Ishikawa (cell line): ENCODE measurements at regions not wholly inside any gene's neighbourhood (a gene's known extent, or its start where the extent isn't known, plus 50 kb on each side); places are given as distances from the start of the nearest gene placed in this dataset.

Source experiments
- CEBPB ChIP-seq: IDR thresholded peaks from 2 replicates; pipeline ENCODE4 v1.6.1; 2012
- CREB1 ChIP-seq: IDR thresholded peaks from 2 replicates; pipeline ENCODE4 v1.6.1; 2012; ENCODE audit warnings: low read depth
- EGR1 ChIP-seq: IDR thresholded peaks from 2 replicates; pipeline ENCODE4 v1.6.1; 2012
- EP300 ChIP-seq: IDR thresholded peaks from 2 replicates; pipeline ENCODE4 v1.6.1; 2012; ENCODE audit warnings: borderline replicate concordance
- FOXM1 ChIP-seq: IDR thresholded peaks from 2 replicates; pipeline ENCODE4 v1.6.1; 2012; ENCODE audit warnings: low read depth, borderline replicate concordance
- NFIC ChIP-seq: IDR thresholded peaks from 2 replicates; pipeline ENCODE4 v1.6.1; 2012
- RAD21 ChIP-seq: IDR thresholded peaks from 2 replicates; pipeline ENCODE4 v1.6.1; 2012; ENCODE audit warnings: low read depth
- TAF1 ChIP-seq: IDR thresholded peaks from 2 replicates; pipeline ENCODE4 v1.6.1; 2012; ENCODE audit warnings: low read depth, mild to moderate bottlenecking
- TCF12 ChIP-seq: IDR thresholded peaks from 2 replicates; pipeline ENCODE4 v1.6.1; 2012; ENCODE audit warnings: low read depth
- TEAD4 ChIP-seq: IDR thresholded peaks from 2 replicates; pipeline ENCODE4 v1.6.1; 2012
- YY1 ChIP-seq: IDR thresholded peaks from 2 replicates; pipeline ENCODE4 v1.6.1; 2012; ENCODE audit warnings: low read depth
- ZBTB7A ChIP-seq: IDR thresholded peaks from 2 replicates; pipeline ENCODE4 v1.6.1; 2012; ENCODE audit warnings: low read depth
- TF ChIP-seq, protein P1 (sequence below): IDR thresholded peaks from 2 replicates; pipeline ENCODE4 v1.6.1; 2012; ENCODE audit warnings: low read depth, mild to moderate bottlenecking
- TF ChIP-seq, protein P2 (sequence below): IDR thresholded peaks from 2 replicates; pipeline ENCODE4 v1.6.1; 2012
- TF ChIP-seq, protein P3 (sequence below): IDR thresholded peaks from 2 replicates; pipeline ENCODE4 v1.6.1; 2012

DNA sequence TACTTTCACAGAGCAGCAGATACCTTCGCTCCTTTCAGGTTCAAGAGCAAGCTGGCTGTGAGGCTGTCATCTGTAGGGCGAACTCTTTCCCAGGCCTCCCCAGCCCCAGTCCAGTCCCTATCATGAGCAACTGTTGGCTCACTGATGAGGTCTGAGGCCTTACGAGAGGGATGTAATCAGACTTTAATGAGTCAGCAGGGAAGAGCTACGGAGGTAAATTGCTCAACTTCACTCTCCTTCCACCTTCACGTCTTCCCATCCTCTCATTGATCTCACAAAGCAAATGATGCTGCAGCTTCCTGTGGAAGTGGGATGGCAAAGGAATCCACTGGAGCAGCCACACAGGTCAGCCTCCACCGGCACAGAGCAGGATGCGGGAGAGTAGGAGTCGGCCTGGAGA, 130.7 kb upstream of the TBCA start:
- TF ChIP-seq, protein P1, sequence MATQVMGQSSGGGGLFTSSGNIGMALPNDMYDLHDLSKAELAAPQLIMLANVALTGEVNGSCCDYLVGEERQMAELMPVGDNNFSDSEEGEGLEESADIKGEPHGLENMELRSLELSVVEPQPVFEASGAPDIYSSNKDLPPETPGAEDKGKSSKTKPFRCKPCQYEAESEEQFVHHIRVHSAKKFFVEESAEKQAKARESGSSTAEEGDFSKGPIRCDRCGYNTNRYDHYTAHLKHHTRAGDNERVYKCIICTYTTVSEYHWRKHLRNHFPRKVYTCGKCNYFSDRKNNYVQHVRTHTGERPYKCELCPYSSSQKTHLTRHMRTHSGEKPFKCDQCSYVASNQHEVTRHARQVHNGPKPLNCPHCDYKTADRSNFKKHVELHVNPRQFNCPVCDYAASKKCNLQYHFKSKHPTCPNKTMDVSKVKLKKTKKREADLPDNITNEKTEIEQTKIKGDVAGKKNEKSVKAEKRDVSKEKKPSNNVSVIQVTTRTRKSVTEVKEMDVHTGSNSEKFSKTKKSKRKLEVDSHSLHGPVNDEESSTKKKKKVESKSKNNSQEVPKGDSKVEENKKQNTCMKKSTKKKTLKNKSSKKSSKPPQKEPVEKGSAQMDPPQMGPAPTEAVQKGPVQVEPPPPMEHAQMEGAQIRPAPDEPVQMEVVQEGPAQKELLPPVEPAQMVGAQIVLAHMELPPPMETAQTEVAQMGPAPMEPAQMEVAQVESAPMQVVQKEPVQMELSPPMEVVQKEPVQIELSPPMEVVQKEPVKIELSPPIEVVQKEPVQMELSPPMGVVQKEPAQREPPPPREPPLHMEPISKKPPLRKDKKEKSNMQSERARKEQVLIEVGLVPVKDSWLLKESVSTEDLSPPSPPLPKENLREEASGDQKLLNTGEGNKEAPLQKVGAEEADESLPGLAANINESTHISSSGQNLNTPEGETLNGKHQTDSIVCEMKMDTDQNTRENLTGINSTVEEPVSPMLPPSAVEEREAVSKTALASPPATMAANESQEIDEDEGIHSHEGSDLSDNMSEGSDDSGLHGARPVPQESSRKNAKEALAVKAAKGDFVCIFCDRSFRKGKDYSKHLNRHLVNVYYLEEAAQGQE: no peak
- no peak for TF ChIP-seq TEAD4
- no peak for TF ChIP-seq CEBPB
- no peak for TF ChIP-seq TCF12
- no peak for TF ChIP-seq RAD21
- TF ChIP-seq, protein P2, sequence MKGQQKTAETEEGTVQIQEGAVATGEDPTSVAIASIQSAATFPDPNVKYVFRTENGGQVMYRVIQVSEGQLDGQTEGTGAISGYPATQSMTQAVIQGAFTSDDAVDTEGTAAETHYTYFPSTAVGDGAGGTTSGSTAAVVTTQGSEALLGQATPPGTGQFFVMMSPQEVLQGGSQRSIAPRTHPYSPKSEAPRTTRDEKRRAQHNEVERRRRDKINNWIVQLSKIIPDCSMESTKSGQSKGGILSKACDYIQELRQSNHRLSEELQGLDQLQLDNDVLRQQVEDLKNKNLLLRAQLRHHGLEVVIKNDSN: no peak
- TF ChIP-seq FOXM1: no peak
- no peak for TF ChIP-seq TAF1
- TF ChIP-seq, protein P3, sequence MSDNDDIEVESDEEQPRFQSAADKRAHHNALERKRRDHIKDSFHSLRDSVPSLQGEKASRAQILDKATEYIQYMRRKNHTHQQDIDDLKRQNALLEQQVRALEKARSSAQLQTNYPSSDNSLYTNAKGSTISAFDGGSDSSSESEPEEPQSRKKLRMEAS: no peak
- no peak for TF ChIP-seq NFIC
- TF ChIP-seq YY1: no peak
- no peak for TF ChIP-seq EGR1
- TF ChIP-seq ZBTB7A: no peak
- no peak for TF ChIP-seq EP300
- TF ChIP-seq CREB1: no peak

DNA sequence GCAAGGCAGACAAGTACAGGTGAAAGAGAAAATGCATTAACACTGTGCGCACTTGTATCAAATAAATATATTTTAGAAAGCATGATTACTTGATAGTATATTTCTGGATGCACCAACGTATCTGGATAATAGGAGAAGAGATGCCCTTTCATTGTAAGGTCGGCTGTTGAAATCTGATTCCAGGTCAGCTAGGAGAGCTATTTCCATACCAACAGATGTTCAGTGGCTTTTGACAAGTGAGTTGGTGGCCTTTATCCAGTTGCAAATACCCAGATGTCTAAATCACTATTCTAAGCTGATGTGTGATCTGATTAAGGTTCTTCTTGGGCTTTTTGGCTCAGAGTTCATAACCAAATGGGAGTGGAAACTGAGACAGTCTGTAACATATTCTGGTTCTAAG, 128.2 kb upstream of the TBCA start:
- no peak for TF ChIP-seq EGR1
- no peak for TF ChIP-seq ZBTB7A
- TF ChIP-seq FOXM1: no peak
- TF ChIP-seq, protein P1: no peak
- TF ChIP-seq TAF1: no peak
- no peak for TF ChIP-seq EP300
- TF ChIP-seq, protein P2: no peak
- no peak for TF ChIP-seq NFIC
- TF ChIP-seq YY1: no peak
- TF ChIP-seq, protein P3: no peak
- TF ChIP-seq RAD21: no peak
- TF ChIP-seq CREB1: no peak

DNA sequence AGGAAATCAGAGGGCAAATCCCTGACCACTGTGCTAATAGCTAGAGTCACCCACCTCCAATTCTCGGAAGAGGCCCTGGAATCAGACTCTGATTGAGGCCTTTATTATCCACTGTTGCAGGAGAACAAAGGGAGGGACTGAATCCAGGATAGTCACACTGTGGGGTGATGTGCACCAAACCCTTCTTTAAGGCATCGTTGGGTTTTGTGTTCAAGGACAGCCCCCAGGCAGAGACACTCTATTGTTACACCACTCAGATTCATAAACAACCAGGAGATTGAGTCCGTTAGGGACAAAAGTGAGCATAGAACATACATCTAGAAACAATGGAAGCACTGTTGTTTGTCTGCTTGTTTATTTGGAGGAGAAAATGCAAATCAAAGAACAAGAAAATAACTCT, 124.6 kb upstream of the TBCA start:
- TF ChIP-seq, protein P2: no peak
- TF ChIP-seq EP300: no peak
- no peak for TF ChIP-seq ZBTB7A
- TF ChIP-seq, protein P1: no peak
- no peak for TF ChIP-seq YY1
- no peak for TF ChIP-seq TAF1
- no peak for TF ChIP-seq CEBPB
- no peak for TF ChIP-seq EGR1

DNA sequence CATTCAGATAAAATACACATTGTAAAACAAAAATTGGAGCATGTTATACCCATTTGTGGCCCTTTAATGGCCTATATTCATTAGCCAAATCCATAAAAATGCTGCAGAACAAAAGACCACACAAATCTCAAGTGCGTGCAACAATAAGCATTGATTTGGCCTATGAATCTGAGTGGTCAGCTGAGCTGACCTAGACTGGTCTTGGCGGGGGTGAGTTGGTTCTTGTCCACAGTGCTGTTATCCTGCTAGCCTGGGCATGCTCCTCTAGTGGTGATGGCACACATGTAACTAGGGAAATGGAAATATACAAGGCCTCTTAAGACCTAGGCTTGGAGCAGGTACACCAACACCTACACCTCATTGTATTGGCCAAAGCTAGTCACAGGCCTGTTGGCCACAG, 122.2 kb upstream of the TBCA start:
- TF ChIP-seq CEBPB (no peak), RAD21 (no peak), EP300 (no peak), YY1 (no peak), TEAD4 (no peak), NFIC (no peak), TAF1 (no peak), FOXM1 (no peak), TCF12 (no peak), EGR1 (no peak), ZBTB7A (no peak)
- TF ChIP-seq, protein P2: no peak
- TF ChIP-seq, protein P1: no peak
- TF ChIP-seq, protein P3: no peak
